ENCODE measurements at regions not wholly inside any gene's neighbourhood (a gene's known extent, or its start where the extent isn't known, plus 50 kb on each side); places are given as distances from the start of the nearest gene placed in this dataset.
"Not testable (repeated sequence)": the region's sequence is repeated elsewhere in the genome, so short reads cannot be mapped to it uniquely, and the experiment has no call there.

DNA sequence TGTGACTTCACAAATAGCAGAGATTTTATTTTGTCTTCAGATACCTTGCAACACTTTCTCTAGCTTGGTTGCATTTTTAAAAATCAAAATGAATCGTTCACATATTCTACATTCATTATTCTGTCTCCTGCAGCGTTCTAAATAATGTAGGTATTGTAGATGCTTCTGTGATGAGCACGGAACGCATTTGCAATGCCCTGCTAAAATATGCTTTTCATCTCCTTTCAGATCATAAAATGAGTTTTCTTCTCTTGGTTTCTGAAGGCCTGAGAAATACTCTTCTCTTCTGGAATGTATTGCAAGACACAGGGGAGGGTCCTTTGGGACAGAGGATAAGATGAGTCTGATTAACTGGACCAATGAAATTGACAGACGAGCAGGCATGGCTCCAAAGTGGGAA is 390.7 kb downstream of the PREX1 start:
- H3K4me3 ChIP-seq (ENCODE audit: low read depth in 1 of 2, low read length in 2 of 2) = no peak overlapping the region
- H3K27me3 ChIP-seq (ENCODE audit: insufficient read depth, low read length, poor library complexity) = no peaks in the 10 kb centered on the region
- H4K20me1 ChIP-seq (ENCODE audit: insufficient read depth, low read length) = no peaks in the 10 kb centered on the region
- no peak overlapping the region for H3K4me2 ChIP-seq (ENCODE audit: insufficient read depth, low read length)
- H3K36me3 ChIP-seq (ENCODE audit: insufficient read depth, low read length) = no peaks in the 10 kb centered on the region
- H2AFZ ChIP-seq (ENCODE audit: low read depth, low read length) = no peak overlapping the region
- no peak overlapping the region for H3K9ac ChIP-seq (ENCODE audit: low read depth, low read length)
- H3K79me2 ChIP-seq (ENCODE audit: insufficient read depth, low read length) = no peaks in the 10 kb centered on the region
- no peak for ATAC-seq (ENCODE audit: insufficient read depth, low read depth)
- no peaks in the 10 kb centered on the region for H3K4me1 ChIP-seq (ENCODE audit: insufficient read depth, low read length)
- TF ChIP-seq, protein P1, sequence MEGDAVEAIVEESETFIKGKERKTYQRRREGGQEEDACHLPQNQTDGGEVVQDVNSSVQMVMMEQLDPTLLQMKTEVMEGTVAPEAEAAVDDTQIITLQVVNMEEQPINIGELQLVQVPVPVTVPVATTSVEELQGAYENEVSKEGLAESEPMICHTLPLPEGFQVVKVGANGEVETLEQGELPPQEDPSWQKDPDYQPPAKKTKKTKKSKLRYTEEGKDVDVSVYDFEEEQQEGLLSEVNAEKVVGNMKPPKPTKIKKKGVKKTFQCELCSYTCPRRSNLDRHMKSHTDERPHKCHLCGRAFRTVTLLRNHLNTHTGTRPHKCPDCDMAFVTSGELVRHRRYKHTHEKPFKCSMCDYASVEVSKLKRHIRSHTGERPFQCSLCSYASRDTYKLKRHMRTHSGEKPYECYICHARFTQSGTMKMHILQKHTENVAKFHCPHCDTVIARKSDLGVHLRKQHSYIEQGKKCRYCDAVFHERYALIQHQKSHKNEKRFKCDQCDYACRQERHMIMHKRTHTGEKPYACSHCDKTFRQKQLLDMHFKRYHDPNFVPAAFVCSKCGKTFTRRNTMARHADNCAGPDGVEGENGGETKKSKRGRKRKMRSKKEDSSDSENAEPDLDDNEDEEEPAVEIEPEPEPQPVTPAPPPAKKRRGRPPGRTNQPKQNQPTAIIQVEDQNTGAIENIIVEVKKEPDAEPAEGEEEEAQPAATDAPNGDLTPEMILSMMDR (IDR thresholded peaks at IDR 0.05; ENCODE audit: borderline replicate concordance, extremely low read depth, low read length, poor library complexity, severe bottlenecking) = no peak
- TF ChIP-seq EZH2 (IDR thresholded peaks at IDR 0.05; ENCODE audit: borderline replicate concordance, low read depth, low read length, severe bottlenecking) = no peak
- H3K27ac ChIP-seq (ENCODE audit: low read length) = no peak overlapping the region
- no peak for DNase-seq
- no peaks in the 10 kb centered on the region for H3K9me3 ChIP-seq (ENCODE audit: insufficient read depth, low read length, severe bottlenecking)

- not testable (repeated sequence) for H3K4me2 ChIP-seq (ENCODE audit: insufficient read depth, low read length); DNase-seq; H3K4me3 ChIP-seq (ENCODE audit: low read depth in 1 of 2, low read length in 2 of 2); H3K4me1 ChIP-seq (ENCODE audit: insufficient read depth, low read length); H4K20me1 ChIP-seq (ENCODE audit: insufficient read depth, low read length); H2AFZ ChIP-seq (ENCODE audit: low read depth, low read length); H3K9me3 ChIP-seq (ENCODE audit: insufficient read depth, low read length, severe bottlenecking); H3K27me3 ChIP-seq (ENCODE audit: insufficient read depth, low read length, poor library complexity); H3K27ac ChIP-seq (ENCODE audit: low read length); ATAC-seq (ENCODE audit: insufficient read depth, low read depth); H3K36me3 ChIP-seq (ENCODE audit: insufficient read depth, low read length); H3K9ac ChIP-seq (ENCODE audit: low read depth, low read length); H3K79me2 ChIP-seq (ENCODE audit: insufficient read depth, low read length)
Measured at GRCh38 chr20:48436609-48437008, 391.2 kb downstream of the PREX1 start.

DNA sequence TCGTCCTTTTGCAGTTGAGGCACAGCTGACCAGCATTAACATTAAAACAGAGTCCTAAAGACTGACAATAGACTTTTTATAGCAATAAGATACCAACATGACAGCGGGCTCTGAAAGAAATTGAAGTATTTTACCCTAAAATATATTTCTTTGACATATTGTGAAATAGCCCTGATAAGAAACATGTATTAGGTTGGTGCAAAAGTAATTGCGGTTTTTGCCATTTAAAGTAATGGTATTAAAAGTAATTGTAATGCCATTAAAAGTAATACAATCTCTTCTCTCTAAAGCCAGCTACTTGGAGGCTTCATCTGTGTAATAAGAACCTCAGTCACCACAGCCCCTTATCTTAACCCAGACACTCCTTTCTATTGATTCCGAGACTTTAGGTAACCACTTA is 394.6 kb downstream of the PREX1 start:
- Histone ChIP-seq H3K4me3 (ENCODE audit: low read depth in 1 of 2, low read length in 2 of 2) (no peak overlapping the region), H3K27me3 (ENCODE audit: insufficient read depth, low read length, poor library complexity) (no peaks in the 10 kb centered on the region), H3K9me3 (ENCODE audit: insufficient read depth, low read length, severe bottlenecking) (no peaks in the 10 kb centered on the region), H3K4me1 (ENCODE audit: insufficient read depth, low read length) (no peaks in the 10 kb centered on the region), H2AFZ (ENCODE audit: low read depth, low read length) (no peak overlapping the region), H4K20me1 (ENCODE audit: insufficient read depth, low read length) (no peaks in the 10 kb centered on the region), H3K79me2 (ENCODE audit: insufficient read depth, low read length) (no peaks in the 10 kb centered on the region), H3K27ac (ENCODE audit: low read length) (no peak overlapping the region), H3K4me2 (ENCODE audit: insufficient read depth, low read length) (no peak overlapping the region), H3K36me3 (ENCODE audit: insufficient read depth, low read length) (no peaks in the 10 kb centered on the region), H3K9ac (ENCODE audit: low read depth, low read length) (no peak overlapping the region)
- TF ChIP-seq, protein P1 (IDR thresholded peaks at IDR 0.05; ENCODE audit: borderline replicate concordance, extremely low read depth, low read length, poor library complexity, severe bottlenecking) = no peak
- no peak for TF ChIP-seq EZH2 (IDR thresholded peaks at IDR 0.05; ENCODE audit: borderline replicate concordance, low read depth, low read length, severe bottlenecking)
- DNase-seq (no peak), ATAC-seq (ENCODE audit: insufficient read depth, low read depth) (no peak)

DNA sequence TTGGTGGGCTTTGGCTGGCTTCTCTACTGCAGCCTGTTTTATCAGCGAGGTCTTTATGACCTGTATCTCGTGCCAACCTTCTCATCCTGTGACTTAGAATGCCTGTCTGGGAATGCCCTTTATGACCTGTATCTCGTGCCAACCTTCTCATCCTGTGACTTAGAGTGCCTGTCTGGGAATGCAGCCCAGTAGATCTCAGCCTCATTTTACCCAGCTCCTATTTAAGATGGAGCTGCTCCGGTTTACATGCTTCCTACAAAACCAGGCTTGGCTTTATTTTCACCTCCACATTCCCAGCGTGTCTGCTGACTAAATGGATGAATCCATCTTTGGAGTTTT is 395.3 kb downstream of the PREX1 start:
- H3K27ac ChIP-seq (ENCODE audit: low read length) = no peak overlapping the region
- DNase-seq (no peak), ATAC-seq (ENCODE audit: insufficient read depth, low read depth) (no peak)
- no peaks in the 10 kb centered on the region for H3K4me1 ChIP-seq (ENCODE audit: insufficient read depth, low read length)
- no peak overlapping the region for H3K4me2 ChIP-seq (ENCODE audit: insufficient read depth, low read length)
- H3K79me2 ChIP-seq (ENCODE audit: insufficient read depth, low read length) = no peaks in the 10 kb centered on the region
- H2AFZ ChIP-seq (ENCODE audit: low read depth, low read length) = no peak overlapping the region
- H3K9me3 ChIP-seq (ENCODE audit: insufficient read depth, low read length, severe bottlenecking) = no peaks in the 10 kb centered on the region
- H3K9ac ChIP-seq (ENCODE audit: low read depth, low read length) = no peak overlapping the region
- no peak for TF ChIP-seq EZH2 (IDR thresholded peaks at IDR 0.05; ENCODE audit: borderline replicate concordance, low read depth, low read length, severe bottlenecking)
- TF ChIP-seq, protein P1 (IDR thresholded peaks at IDR 0.05; ENCODE audit: borderline replicate concordance, extremely low read depth, low read length, poor library complexity, severe bottlenecking) = no peak
- no peaks in the 10 kb centered on the region for H4K20me1 ChIP-seq (ENCODE audit: insufficient read depth, low read length)
- H3K27me3 ChIP-seq (ENCODE audit: insufficient read depth, low read length, poor library complexity) = no peaks in the 10 kb centered on the region
- H3K36me3 ChIP-seq (ENCODE audit: insufficient read depth, low read length) = no peaks in the 10 kb centered on the region
- no peak overlapping the region for H3K4me3 ChIP-seq (ENCODE audit: low read depth in 1 of 2, low read length in 2 of 2)
